HAP-1 (cell line): ENCODE measurements at regions not wholly inside any gene's neighbourhood (a gene's known extent, or its start where the extent isn't known, plus 50 kb on each side); places are given as distances from the start of the nearest gene placed in this dataset.

Experiments
- DNase-seq, 2 experiments: peaks; one replicate each; pipeline ENCODE4 v3.0.0-alpha.2; 2016 to 2020; ENCODE audit warnings: low spot score in 2 of 2
- H3K27me3 ChIP-seq: fragments of 250-450 bp; sonication (Bioruptor Pico); 2 replicates; pipeline ENCODE4 v1.5.1; 2020; ENCODE audit warnings: low read depth, mild to moderate bottlenecking, moderate library complexity
- H3K36me3 ChIP-seq: fragments of 250-450 bp; sonication (Bioruptor Pico); replicated peaks from 2 replicates; pipeline ENCODE4 v1.5.1; 2020; ENCODE audit warnings: mild to moderate bottlenecking
- H3K4me1 ChIP-seq: fragments of 250-450 bp; sonication (Bioruptor Pico); 2 replicates; pipeline ENCODE4 v1.5.1; 2020; ENCODE audit warnings: mild to moderate bottlenecking
- H3K4me3 ChIP-seq: fragments of 250-450 bp; sonication (Bioruptor Pico); 2 replicates; pipeline ENCODE4 v1.5.1; 2020; ENCODE audit warnings: mild to moderate bottlenecking, moderate library complexity
- H3K9me3 ChIP-seq: fragments of 250-450 bp; sonication (Bioruptor Pico); 2 replicates; pipeline ENCODE4 v1.5.1; 2020; ENCODE audit warnings: mild to moderate bottlenecking, moderate library complexity
- in situ Hi-C: fragments of 300-500 bp; cut with MboI; formaldehyde crosslinking; loops from 3 replicates; pipeline ENCODE4 v1.14.3; 2020; ENCODE audit warnings: low sequenced_read_pairs, inconsistent platforms, mixed read lengths

- DNase-seq: peak in 1 of 2 experiments; percentile 4
- no peaks in the 10 kb centered on the region for H3K9me3 ChIP-seq
- H3K27me3 ChIP-seq: no peaks in the 10 kb centered on the region; the same call in 1 of the 2 replicates
- no peaks in the 10 kb centered on the region for H3K36me3 ChIP-seq
- in situ Hi-C loops: no loop called here
- no peak overlapping the region for H3K4me3 ChIP-seq
- H3K4me1 ChIP-seq: no peaks in the 10 kb centered on the region
Measured at GRCh38 chr15:70321172-70321819, 223.6 kb upstream of the TLE3 start.

- Histone ChIP-seq H3K27me3 (no peaks in the 10 kb centered on the region; the same call in 1 of the 2 replicates), H3K9me3 (no peaks in the 10 kb centered on the region), H3K4me1 (no peaks in the 10 kb centered on the region), H3K36me3 (no peaks in the 10 kb centered on the region), H3K4me3 (no peak overlapping the region)
- in situ Hi-C loops: no loop called here
- DNase-seq: no peak
Measured at GRCh38 chr15:70320482-70320881, 222.8 kb upstream of the TLE3 start.

GRCh38 chr15:70320077-70320476 lies 222.4 kb upstream of the TLE3 start:
- H3K36me3 ChIP-seq: no peaks in the 10 kb centered on the region
- DNase-seq: peak in 1 of 2 experiments; percentile 1
- no peaks in the 10 kb centered on the region for H3K4me1 ChIP-seq
- H3K4me3 ChIP-seq: no peak overlapping the region
- no peaks in the 10 kb centered on the region; the same call in 1 of the 2 replicates for H3K27me3 ChIP-seq
- in situ Hi-C loops: no loop called here
- H3K9me3 ChIP-seq: no peaks in the 10 kb centered on the region

- in situ Hi-C loops: no loop called here
- no peaks in the 10 kb centered on the region; the same call in 1 of the 2 replicates for H3K27me3 ChIP-seq
Measured at GRCh38 chr15:70319466-70319865, 221.7 kb upstream of the TLE3 start.

GRCh38 chr15:70318594-70319465 lies 221.1 kb upstream of the TLE3 start:
- Histone ChIP-seq H3K4me3 (no peak overlapping the region), H3K9me3 (no peaks in the 10 kb centered on the region), H3K4me1 (no peaks in the 10 kb centered on the region), H3K27me3 (no peaks in the 10 kb centered on the region; the same call in 1 of the 2 replicates), H3K36me3 (no peaks in the 10 kb centered on the region)
- in situ Hi-C loops: no loop called here
- peak in 1 of 2 experiments; percentile 4 for DNase-seq

More at GRCh38 chr15:70319466-70319865, 221.7 kb upstream of the TLE3 start:
- H3K4me3 ChIP-seq: no peak overlapping the region
- H3K9me3 ChIP-seq: no peaks in the 10 kb centered on the region
- peak in 1 of 2 experiments; percentile 5 for DNase-seq
- no peaks in the 10 kb centered on the region for H3K36me3 ChIP-seq
- no peaks in the 10 kb centered on the region for H3K4me1 ChIP-seq

- DNase-seq: peak in 1 of 2 experiments; percentile 5
- Histone ChIP-seq H3K27me3 (peaks cover 4% of the 10 kb centered on the region; the same call in 1 of the 2 replicates), H3K4me1 (no peaks in the 10 kb centered on the region), H3K36me3 (no peaks in the 10 kb centered on the region), H3K9me3 (no peaks in the 10 kb centered on the region), H3K4me3 (no peak overlapping the region)
- in situ Hi-C loops: no loop called here
Measured at GRCh38 chr15:70316059-70316600, 218.4 kb upstream of the TLE3 start.

- no peak for DNase-seq
- in situ Hi-C loops: no loop called here
- Histone ChIP-seq H3K9me3 (no peaks in the 10 kb centered on the region), H3K27me3 (peaks cover 7% of the 10 kb centered on the region; the same call in 1 of the 2 replicates), H3K4me1 (no peaks in the 10 kb centered on the region), H3K36me3 (no peaks in the 10 kb centered on the region), H3K4me3 (no peak overlapping the region)
Measured at GRCh38 chr15:70315431-70315830, 217.7 kb upstream of the TLE3 start.

- no peaks in the 10 kb centered on the region for H3K36me3 ChIP-seq
- no peaks in the 10 kb centered on the region for H3K4me1 ChIP-seq
- H3K27me3 ChIP-seq: peaks cover 10% of the 10 kb centered on the region; the same call in 1 of the 2 replicates
- no peak overlapping the region for H3K4me3 ChIP-seq
- H3K9me3 ChIP-seq: no peaks in the 10 kb centered on the region
- in situ Hi-C loops: no loop called here
- DNase-seq: no peak
Measured at GRCh38 chr15:70314688-70315087, 217.0 kb upstream of the TLE3 start.

- DNase-seq: no peak
- Histone ChIP-seq H3K4me1 (no peaks in the 10 kb centered on the region), H3K4me3 (no peak overlapping the region), H3K27me3 (0 out of 2 replicates have a peak, but pooled peaks cover 10% of the 10 kb centered on the region), H3K36me3 (no peaks in the 10 kb centered on the region), H3K9me3 (no peaks in the 10 kb centered on the region)
- in situ Hi-C loops: no loop called here
Measured at GRCh38 chr15:70314018-70314354, 216.3 kb upstream of the TLE3 start.

- Histone ChIP-seq H3K4me1 (no peaks in the 10 kb centered on the region), H3K4me3 (no peak overlapping the region), H3K27me3 (0 out of 2 replicates have a peak, but pooled peaks cover 10% of the 10 kb centered on the region), H3K36me3 (no peaks in the 10 kb centered on the region), H3K9me3 (no peaks in the 10 kb centered on the region)
- no peak for DNase-seq
- in situ Hi-C loops: no loop called here
Measured at GRCh38 chr15:70313099-70314017, 215.6 kb upstream of the TLE3 start.

- in situ Hi-C loops: no loop called here
- H3K27me3 ChIP-seq: 0 out of 2 replicates have a peak, but pooled peaks cover 10% of the 10 kb centered on the region
Measured at GRCh38 chr15:70311821-70312220, 214.1 kb upstream of the TLE3 start.

GRCh38 chr15:70309716-70310115 lies 212.0 kb upstream of the TLE3 start:
- Histone ChIP-seq H3K4me3 (no peak overlapping the region), H3K27me3 (0 out of 2 replicates have a peak, but pooled peaks cover 10% of the 10 kb centered on the region), H3K36me3 (no peaks in the 10 kb centered on the region), H3K9me3 (no peaks in the 10 kb centered on the region), H3K4me1 (no peaks in the 10 kb centered on the region)
- DNase-seq: no peak
- in situ Hi-C loops: no loop called here

More at GRCh38 chr15:70311821-70312220, 214.1 kb upstream of the TLE3 start:
- no peaks in the 10 kb centered on the region for H3K36me3 ChIP-seq
- no peak overlapping the region for H3K4me3 ChIP-seq
- no peaks in the 10 kb centered on the region for H3K9me3 ChIP-seq
- H3K4me1 ChIP-seq: no peaks in the 10 kb centered on the region
- no peak for DNase-seq
